HL-60 (cell line): ENCODE measurements at regions not wholly inside any gene's neighbourhood (a gene's known extent, or its start where the extent isn't known, plus 50 kb on each side); places are given as distances from the start of the nearest gene placed in this dataset.

Experiments used
- DNase-seq, 2 experiments: peaks; one replicate each; pipeline ENCODE4 v3.0.0-alpha.2; 2010 to 2020; ENCODE audit warnings: low read depth in 1 of 2, low spot score in 1 of 2
- H3K27ac ChIP-seq: fragments of 250-450 bp; sonication (Bioruptor Pico); replicated peaks from 2 replicates; pipeline ENCODE4 v1.5.1; 2020; ENCODE audit warnings: mild to moderate bottlenecking, moderate library complexity
- H3K27me3 ChIP-seq: fragments of 250-450 bp; sonication (Bioruptor Pico); 2 replicates; pipeline ENCODE4 v1.5.1; 2021; ENCODE audit warnings: mild to moderate bottlenecking, moderate library complexity; ENCODE audit not compliant: insufficient read depth, poor library complexity, severe bottlenecking
- H3K4me3 ChIP-seq: replicated peaks from 2 replicates; pipeline ENCODE4 v1.5.1; 2011; ENCODE audit warnings: mild to moderate bottlenecking, control low read depth, low read length; ENCODE audit not compliant: insufficient read depth
- CTCF ChIP-seq: IDR thresholded peaks from one replicate; pipeline ENCODE4 v1.5.1; 2011; ENCODE audit warnings: low read length, control low read depth, inconsistent platforms; ENCODE audit not compliant: insufficient read depth
- GABPA ChIP-seq: IDR thresholded peaks from 2 replicates; pipeline ENCODE4 v1.6.1; 2012; ENCODE audit warnings: low read depth
- POLR2AphosphoS5 ChIP-seq: IDR thresholded peaks from 2 replicates; pipeline ENCODE4 v1.6.1; 2012; ENCODE audit warnings: low read depth
- SPI1 ChIP-seq: IDR thresholded peaks from 2 replicates; pipeline ENCODE4 v1.6.1; 2012; ENCODE audit warnings: low read depth, mild to moderate bottlenecking, borderline replicate concordance
- TF ChIP-seq, protein P1 (sequence below): IDR thresholded peaks from 2 replicates; pipeline ENCODE4 v1.6.1; 2012; ENCODE audit warnings: low read depth; ENCODE audit not compliant: insufficient replicate concordance

DNA sequence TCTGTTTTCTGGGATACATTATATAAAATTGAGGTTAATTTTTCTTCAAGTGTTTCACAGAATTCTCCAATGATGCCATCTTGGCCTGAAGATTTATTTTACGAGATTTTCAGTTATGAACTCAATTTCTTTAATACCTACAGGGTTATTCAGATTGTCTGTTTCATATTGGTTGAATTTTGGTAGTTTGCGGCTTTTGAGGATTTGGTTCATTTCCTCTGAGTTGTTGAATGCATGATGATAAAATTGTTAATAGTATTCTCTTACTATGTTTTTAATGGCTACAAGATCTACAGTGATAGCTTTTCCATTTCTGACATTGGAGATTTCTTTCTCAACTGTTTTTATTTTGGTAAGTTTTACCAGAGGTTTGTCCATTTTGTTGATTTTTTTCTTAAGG, 63.9 kb upstream of the PTPRG start:
- DNase-seq, result no peak
- no peak overlapping the region for H3K27ac ChIP-seq
- TF ChIP-seq POLR2AphosphoS5, result no peak
- no peak for TF ChIP-seq SPI1
- TF ChIP-seq, protein P1, sequence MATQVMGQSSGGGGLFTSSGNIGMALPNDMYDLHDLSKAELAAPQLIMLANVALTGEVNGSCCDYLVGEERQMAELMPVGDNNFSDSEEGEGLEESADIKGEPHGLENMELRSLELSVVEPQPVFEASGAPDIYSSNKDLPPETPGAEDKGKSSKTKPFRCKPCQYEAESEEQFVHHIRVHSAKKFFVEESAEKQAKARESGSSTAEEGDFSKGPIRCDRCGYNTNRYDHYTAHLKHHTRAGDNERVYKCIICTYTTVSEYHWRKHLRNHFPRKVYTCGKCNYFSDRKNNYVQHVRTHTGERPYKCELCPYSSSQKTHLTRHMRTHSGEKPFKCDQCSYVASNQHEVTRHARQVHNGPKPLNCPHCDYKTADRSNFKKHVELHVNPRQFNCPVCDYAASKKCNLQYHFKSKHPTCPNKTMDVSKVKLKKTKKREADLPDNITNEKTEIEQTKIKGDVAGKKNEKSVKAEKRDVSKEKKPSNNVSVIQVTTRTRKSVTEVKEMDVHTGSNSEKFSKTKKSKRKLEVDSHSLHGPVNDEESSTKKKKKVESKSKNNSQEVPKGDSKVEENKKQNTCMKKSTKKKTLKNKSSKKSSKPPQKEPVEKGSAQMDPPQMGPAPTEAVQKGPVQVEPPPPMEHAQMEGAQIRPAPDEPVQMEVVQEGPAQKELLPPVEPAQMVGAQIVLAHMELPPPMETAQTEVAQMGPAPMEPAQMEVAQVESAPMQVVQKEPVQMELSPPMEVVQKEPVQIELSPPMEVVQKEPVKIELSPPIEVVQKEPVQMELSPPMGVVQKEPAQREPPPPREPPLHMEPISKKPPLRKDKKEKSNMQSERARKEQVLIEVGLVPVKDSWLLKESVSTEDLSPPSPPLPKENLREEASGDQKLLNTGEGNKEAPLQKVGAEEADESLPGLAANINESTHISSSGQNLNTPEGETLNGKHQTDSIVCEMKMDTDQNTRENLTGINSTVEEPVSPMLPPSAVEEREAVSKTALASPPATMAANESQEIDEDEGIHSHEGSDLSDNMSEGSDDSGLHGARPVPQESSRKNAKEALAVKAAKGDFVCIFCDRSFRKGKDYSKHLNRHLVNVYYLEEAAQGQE, result no peak
- TF ChIP-seq GABPA, result no peak
- TF ChIP-seq CTCF, result no peak
- H3K4me3 ChIP-seq, result no peak overlapping the region
- no peaks in the 10 kb centered on the region for H3K27me3 ChIP-seq

DNA sequence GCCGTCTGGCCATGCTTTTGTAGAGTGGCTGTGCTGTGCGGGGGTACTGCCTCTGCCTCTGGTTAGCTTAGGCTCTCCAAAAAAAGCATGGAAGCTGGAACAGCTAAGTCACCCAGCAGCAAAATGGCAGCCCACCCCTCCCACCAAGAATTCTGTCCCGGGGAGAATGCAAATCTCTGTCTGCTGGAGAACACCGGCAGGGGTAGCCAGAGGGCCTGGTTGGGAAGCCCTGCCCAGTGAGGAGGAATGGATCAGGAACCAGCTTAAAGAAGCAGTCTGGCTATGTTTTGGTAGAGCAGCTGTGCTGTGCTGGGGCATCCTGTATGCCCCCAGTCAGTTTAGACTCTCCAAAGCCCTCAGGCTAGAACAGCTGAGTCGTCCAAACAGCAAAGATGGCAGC, 56.2 kb upstream of the PTPRG start:
- DNase-seq, result no peak
- TF ChIP-seq CTCF, result no peak
- TF ChIP-seq POLR2AphosphoS5, result no peak
- H3K27me3 ChIP-seq, result no peaks in the 10 kb centered on the region
- H3K4me3 ChIP-seq, result no peak overlapping the region
- H3K27ac ChIP-seq, result no peak overlapping the region

- DNase-seq, result no peak
- TF ChIP-seq GABPA (no peak), POLR2AphosphoS5 (no peak), SPI1 (no peak), CTCF (no peak)
- TF ChIP-seq, protein P1, result no peak
- H3K27me3 ChIP-seq, result no peaks in the 10 kb centered on the region
- H3K27ac ChIP-seq, result no peak overlapping the region
- H3K4me3 ChIP-seq, result no peak overlapping the region
Observed at GRCh38 chr3:61507946-61508345, 53.4 kb upstream of the PTPRG start.
